CD4-positive, alpha-beta T cell treated with Interleukin-1 beta for 1 hour (primary cell): ENCODE measurements at regions not wholly inside any gene's neighbourhood (a gene's known extent, or its start where the extent isn't known, plus 50 kb on each side); places are given as distances from the start of the nearest gene placed in this dataset.
"Not testable (repeated sequence)": the region's sequence is repeated elsewhere in the genome, so short reads cannot be mapped to it uniquely, and the experiment has no call there.

Experiments
- DNase-seq, 2 donors: peaks; one replicate each; pipeline ENCODE4 v3.0.0-alpha.2; 2020 to 2022

DNA sequence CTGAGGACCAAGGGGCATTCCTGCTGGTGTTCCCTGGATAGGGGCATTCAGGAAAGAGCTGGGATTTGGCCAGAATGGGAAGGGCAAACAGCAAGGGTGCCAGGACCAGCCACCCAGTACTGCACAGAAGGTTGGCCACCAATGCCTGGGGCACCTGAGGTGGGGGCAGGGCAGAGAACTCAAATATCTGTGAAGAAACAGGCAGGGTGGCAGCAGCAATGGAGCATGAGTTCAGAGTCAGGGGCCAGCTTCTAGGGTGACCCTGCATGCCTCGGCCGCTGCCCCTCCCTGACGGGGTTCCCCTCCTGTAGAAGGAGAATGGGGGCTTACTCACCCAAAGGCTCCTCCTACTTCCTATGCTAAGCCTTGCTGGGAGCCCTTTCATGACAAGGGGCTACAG, 79.3 kb upstream of the SHANK2 start:
- no peak for DNase-seq

DNA sequence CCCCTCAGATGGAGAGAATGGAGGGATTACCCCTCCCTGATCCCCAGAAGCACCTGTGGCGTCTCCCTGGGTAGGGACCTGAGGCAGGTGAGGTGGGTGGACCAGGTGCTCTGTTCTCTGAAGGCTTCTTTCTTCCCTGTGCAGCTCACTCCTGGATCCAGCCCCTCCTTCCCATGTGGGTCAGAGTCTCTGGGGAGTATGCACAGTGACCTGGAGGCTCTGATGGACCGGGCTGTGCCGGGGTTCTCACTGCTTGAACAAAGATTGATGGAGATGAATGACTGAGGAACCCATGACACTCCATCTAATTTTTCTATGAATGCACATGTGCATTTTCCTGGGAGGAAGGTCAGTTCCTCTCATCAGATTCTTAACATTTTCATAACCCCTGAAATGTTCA, 78.6 kb upstream of the SHANK2 start:
- no peak for DNase-seq

DNA sequence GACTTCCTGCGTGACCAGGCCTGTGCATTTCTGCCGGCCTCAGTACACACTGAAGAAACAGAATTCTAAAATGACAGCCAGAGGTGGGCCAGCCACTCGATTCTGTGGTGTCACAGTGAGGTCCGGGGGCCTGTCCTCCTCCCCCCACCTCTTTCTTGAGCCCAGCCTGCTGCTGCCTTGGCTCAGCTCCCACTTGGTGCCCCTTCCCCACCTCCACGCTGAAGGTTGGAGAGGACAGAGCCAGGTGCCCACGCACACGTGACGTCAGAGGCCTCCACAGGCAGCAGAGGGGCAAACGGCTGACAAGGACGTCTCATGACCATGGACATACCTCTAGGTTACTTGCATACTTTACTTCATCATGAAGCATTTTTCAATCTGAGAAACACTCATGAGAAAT, 78.0 kb upstream of the SHANK2 start:
- DNase-seq: no peak

GRCh38 chr11:71329786-71330185, 77.4 kb upstream of the SHANK2 start:
- DNase-seq: no peak

DNA sequence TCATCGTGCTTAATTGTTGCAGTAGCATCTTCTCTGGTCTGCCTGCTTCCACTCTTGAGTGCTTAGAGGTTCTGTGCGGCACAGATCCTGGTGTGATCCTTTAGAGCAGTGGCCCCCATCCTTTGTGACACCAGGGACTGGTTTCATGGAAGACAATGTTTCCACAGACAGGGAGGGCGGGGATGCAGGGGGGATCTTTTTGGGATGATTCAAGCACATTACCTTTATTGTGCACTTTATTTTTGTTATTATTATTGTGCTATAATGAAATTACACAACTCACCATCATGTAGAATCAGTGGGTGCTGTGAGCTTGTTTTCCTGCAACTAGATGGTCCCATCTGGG, 76.8 kb upstream of the SHANK2 start:
- DNase-seq: no peak

GRCh38 chr11:71327156-71328085, 75.0 kb upstream of the SHANK2 start:
- no peak for DNase-seq

DNA sequence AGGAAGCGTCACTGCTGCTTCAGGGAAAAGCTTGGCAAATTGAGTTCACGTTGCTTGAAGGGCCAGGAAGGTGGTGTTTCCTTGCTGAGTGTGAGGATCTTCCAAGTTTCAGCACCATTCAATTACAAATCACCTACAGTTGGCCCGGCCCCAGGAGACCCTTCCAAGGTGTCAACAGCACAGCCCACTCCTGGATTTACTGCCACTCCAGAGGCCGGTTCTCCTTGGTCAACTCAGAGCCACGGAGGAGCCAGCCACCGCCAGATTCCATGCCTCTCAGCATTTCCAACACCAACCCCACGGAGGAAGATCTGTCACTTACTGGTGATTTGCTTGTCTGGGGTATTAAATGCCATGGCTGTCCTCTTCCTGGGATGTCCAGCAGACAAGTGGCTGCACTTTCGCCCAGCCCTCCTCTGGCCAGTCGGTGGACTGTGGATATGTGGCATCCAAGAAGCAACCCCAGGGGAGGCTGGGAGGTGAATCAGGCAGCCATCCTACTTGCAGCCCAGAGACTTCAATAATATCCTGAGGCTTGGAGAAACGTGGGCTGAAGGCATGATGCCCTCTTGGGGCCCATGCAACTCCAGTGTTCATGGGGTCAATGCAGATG, 74.1 kb upstream of the SHANK2 start:
- DNase-seq: no peak

GRCh38 chr11:71325418-71326327, 73.3 kb upstream of the SHANK2 start:
- no peak for DNase-seq

DNA sequence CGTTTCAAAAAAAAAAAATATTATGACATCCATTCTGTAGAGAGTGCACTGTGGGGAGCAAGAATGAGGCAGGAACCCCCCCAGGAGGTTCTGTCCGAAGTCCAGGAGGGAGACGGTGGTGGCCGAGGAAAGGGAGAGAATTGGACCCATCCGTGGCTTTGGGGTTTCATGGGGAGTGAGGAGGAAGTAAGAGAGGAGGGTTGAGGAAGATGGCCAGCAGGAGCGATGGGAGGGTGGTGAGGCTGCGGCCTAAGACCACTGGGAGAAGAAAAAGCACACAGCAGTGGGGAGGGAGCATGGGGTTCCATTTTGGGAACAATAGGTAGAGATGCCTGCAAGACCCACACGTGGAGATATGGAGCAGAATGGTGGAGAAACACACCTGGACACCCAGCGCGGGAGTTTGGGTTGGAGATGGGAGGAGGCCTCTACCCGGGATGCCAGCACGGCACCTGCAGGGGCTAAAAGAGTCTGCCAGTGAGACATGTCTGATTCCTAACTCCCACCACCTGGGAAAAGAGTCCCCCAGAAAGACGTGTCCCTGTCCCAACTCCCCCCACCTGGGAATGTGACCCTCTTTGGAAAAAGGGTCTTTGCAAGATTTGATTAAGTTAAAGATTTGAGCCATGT, 72.5 kb upstream of the SHANK2 start:
- no peak for DNase-seq

DNA sequence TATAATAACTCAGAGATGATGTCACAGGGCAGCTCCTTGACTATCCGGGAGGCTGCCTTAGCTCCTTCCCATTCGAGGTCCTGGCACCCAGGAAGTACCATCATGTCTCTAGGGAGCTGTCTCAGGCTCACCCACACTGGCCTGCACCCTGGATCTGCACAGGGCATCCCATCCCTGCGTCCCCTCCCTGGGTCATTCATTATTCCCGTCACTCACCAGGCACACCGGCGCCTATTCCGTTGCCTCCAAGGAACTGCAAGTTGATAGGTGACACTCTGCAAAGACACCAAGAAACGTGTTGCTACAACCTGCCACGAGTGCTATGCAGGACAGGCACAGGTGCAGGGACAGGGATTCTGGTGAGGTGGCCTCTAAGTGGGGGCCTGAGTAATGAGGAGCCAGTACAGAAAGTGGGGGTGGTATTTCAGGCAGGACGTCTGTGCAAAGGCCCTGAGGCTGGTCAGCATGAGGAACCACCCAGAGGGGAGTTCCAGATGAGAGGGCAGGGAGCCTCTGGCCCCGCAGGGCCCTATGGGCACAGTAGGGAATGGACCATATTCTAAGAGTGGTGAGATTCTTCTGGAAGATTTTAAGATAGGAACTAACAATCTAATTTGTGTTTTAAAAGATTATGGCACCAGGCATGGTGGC, 71.6 kb upstream of the SHANK2 start:
- DNase-seq: no peak

DNA sequence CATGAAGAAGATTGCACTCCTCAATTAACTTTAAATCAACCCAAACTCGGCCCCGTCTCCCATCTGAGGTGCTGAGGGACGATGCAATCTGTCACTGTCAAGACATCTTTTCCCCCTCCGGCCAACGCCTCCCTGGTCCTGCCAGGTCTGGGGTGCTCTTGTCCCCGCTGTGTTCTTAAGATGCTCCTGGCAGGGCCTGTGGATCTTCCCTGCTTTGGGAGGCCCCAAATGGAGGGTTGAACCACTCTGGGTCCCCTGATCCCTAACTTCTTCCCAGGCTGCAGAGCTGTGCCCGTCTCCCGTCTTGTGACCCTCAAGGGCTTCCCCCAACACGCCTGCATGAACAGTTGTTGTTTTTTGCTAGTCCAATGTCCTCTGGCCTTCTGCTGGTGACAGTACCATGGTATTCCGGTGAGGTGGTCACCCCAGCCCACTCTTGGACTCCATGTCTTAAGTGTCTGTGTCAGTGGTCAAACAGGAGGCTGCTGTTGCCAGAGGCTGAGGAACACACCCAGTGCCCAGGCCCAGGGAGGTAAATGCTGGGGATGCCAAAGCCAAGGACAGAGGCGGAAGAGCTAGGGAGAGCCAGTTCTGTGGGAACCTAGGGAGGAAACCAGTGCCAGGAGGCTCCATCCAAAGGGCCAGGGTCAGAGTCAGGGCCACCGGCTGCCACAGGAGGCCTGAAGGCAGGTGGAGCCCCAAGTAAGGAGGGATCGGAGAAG, 70.6 kb upstream of the SHANK2 start:
- no peak for DNase-seq

- DNase-seq: no peak
These were observed 69.9 kb upstream of the SHANK2 start for GRCh38 chr11:71322192-71322735.

- no peak for DNase-seq
These were observed 69.2 kb upstream of the SHANK2 start for GRCh38 chr11:71321433-71322191.

GRCh38 chr11:71316701-71317100, 64.3 kb upstream of the SHANK2 start:
- no peak for DNase-seq

- DNase-seq: not testable (repeated sequence)
These were observed 60.2 kb upstream of the SHANK2 start for GRCh38 chr11:71312616-71313015.

DNA sequence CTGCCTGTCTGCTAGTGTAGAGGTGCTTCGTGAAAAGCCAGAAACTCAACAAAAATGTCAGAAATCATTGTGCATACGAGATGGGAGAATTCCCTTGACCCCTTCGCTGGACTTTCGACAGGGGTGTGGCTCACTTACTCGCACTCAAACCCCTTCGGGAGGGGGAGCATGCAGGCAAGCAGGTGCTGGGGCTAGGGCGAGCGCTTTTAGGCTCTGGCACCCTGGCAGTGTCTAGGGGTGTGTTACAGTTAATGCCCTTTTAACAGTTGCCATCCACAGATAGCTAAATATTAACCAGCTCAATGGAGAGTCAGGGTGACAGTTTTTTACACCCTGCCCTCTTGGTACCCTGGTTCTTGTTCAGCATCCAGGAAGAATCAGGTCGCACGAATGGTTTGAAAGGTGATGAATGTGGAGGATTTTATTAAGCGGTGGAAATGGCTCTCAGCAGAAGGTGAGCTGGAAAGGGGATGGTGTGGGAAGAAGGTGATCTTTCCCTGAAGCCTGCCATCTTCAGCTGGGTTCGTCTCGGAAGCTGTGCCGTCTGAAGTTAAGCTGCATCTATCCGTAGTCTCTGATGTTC, 59.6 kb upstream of the SHANK2 start:
- DNase-seq: no peak

DNA sequence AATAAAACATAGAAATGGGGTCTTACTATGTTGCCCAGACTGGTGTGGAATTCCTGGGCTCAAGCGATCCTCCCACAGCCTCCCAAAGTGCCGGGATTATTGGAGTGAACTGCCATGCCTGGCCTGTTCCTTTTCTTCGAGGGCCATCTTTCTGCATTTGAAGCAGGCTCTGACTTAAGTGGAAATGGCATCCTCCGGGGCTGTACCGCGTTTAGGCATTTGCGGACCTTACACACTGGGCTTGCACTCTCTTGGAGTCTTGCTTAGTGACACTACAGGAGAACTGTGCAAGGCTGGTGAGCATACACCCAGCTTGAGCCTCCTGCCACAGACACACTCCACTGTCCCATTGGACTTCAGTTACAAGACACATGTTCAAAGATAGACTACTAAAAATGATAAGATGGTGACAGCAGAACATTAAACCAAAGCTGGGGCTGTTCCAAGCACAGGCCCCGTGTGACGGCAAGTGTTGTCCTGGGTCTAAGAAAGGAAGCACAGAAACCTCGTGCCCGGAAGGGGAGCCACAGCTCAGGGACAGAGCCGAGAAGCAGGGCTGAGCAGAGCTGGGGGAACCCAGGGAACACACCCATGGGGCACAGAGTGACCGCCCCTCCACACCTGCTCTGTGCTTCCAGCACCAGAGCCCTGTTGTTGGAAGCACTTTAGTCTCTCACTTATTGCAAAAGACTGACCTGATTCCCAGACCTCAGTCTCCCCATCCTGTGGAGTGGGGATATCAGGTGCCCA, 59.0 kb upstream of the SHANK2 start:
- DNase-seq: no peak

DNA sequence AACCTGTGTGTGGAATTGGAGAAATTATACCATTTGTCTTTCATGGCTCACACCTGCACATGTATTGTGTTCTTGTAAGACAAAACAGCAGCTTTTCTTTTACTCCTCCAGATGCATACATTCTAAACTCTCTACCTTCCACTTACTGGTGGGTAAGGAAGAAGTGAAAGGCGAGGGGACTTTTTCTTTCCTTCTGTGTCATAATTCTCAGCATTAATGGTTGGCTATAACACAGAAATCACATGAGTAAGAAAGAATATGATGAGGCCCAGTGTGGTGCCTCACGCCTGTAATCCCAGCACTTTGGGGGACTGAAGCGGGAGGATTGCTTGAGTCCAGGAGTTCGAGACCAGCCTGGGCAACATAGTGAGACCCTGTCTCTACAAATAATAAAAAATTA, 57.8 kb upstream of the SHANK2 start:
- no peak for DNase-seq

GRCh38 chr11:71309611-71310010, 57.2 kb upstream of the SHANK2 start:
- no peak for DNase-seq

DNA sequence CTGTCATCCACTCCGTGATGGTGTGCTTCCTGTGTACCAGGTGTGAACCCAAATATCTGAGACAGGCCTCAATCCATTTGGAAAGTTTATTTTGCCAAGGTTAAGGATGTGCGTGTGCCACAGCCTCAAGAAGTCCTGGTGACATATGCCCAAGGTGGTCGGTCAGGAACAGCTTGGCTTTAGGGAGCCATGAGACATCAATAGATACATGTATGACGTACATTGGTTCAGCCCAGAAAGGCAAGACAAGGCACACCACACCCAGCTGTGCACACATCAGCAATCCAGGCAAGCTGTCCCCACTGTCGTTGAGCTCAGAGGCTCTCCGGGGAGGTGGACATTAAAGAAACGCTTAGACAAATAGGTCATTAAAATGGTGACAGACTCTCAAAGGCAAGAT, 56.8 kb upstream of the SHANK2 start:
- no peak for DNase-seq
